GM12872 (cell line): ENCODE measurements at regions not wholly inside any gene's neighbourhood (a gene's known extent, or its start where the extent isn't known, plus 50 kb on each side); places are given as distances from the start of the nearest gene placed in this dataset.

Experiments
- CTCF ChIP-seq: IDR thresholded peaks from 3 replicates; pipeline ENCODE4 v1.5.1; 2011; ENCODE audit warnings: low read depth, mild to moderate bottlenecking, low read length, moderate library complexity; ENCODE audit not compliant: insufficient read depth

- TF ChIP-seq CTCF, result no peak
Observed at GRCh38 chr4:156534205-156534604, 437.4 kb downstream of the PDGFC start.

DNA sequence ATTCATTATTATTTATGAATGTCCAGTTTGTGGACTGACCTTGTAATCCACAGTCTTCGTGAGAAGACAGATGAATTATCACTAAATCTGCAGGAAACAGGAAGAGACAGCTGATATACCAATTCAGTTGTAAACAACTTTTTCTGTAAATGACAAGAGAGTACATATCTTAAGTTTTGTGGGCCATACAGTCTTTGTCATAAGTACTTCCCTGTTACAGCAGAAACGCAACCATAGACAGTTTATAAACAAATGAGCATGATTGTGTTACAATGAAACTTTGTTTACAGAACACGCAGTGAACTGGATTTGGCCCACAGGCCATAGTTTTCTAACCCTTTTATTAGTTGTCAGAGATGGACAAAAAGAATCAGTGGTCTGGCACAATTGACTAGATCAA, 443.4 kb downstream of the PDGFC start:
- TF ChIP-seq CTCF, result no peak

GRCh38 chr4:156527237-156527993, 444.2 kb downstream of the PDGFC start:
- no peak for TF ChIP-seq CTCF

DNA sequence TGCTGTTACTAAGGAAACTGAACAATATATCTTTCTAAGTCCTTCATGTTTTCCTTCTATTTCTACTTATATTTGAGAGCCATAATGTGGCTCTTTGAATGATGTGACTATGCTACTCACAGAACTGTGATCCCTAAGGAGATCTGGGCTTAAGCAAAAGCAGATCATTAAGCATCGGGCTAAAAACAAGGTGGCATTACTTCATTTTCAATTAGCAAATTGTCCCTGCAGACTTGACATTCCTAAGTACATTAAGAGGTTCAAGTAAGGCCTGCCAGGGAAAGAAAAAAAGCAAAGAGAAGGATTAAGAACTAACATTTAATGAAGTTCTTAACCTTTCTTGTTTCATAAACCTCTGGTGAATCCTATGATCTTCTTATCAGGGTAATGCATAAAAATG, 447.6 kb downstream of the PDGFC start:
- TF ChIP-seq CTCF, result no peak

GRCh38 chr4:156523492-156523891, 448.1 kb downstream of the PDGFC start:
- no peak for TF ChIP-seq CTCF

GRCh38 chr4:156521631-156522030, 450.0 kb downstream of the PDGFC start:
- no peak for TF ChIP-seq CTCF

DNA sequence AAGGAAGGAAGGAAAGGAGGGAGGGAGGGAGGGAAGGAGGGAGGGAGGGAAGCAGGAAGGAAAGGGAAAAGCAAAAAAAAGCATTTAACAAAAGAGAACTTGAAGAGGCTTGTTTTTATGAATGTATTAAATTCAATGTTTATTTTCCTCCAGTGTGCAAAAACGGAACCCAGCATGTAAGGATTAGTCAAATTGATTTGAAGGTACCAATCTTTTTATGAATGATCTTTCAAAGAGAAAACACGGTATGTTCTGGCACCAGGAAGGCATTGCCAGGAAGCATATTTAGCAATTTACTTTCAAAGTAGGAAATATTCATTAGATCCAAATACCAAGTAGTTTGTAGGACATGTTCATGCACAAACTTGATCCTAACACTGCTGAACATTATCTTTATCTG, 453.6 kb downstream of the PDGFC start:
- no peak for TF ChIP-seq CTCF
